ENCODE measurements at regions not wholly inside any gene's neighbourhood (a gene's known extent, or its start where the extent isn't known, plus 50 kb on each side); places are given as distances from the start of the nearest gene placed in this dataset.
A peak's percentile ranks its signal among the peaks of the same experiment; 100 is the strongest.

- peak; percentile 1 for DNase-seq
Measured at GRCh38 chr14:86654558-86655184, 1124.7 kb downstream of the FLRT2 start.

DNA sequence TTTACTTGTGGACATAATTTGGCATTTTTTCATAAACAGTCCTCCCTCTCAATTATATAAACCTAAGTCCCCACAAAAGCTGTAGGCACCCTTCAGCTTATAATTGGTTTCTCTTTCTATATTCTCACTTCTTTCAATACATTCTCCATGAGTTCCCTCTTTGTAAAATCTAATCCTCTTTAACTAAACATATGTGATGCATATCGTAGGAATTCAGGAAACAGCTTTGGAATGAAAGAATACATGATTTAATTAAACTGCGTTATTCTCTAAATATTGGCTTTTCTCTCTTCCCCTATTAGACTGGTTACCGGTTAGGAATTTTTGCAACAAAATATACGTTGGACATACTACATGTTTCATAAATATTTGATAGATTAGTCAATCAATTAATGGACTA lies 1122.6 kb downstream of the FLRT2 start:
- no peak for DNase-seq

DNA sequence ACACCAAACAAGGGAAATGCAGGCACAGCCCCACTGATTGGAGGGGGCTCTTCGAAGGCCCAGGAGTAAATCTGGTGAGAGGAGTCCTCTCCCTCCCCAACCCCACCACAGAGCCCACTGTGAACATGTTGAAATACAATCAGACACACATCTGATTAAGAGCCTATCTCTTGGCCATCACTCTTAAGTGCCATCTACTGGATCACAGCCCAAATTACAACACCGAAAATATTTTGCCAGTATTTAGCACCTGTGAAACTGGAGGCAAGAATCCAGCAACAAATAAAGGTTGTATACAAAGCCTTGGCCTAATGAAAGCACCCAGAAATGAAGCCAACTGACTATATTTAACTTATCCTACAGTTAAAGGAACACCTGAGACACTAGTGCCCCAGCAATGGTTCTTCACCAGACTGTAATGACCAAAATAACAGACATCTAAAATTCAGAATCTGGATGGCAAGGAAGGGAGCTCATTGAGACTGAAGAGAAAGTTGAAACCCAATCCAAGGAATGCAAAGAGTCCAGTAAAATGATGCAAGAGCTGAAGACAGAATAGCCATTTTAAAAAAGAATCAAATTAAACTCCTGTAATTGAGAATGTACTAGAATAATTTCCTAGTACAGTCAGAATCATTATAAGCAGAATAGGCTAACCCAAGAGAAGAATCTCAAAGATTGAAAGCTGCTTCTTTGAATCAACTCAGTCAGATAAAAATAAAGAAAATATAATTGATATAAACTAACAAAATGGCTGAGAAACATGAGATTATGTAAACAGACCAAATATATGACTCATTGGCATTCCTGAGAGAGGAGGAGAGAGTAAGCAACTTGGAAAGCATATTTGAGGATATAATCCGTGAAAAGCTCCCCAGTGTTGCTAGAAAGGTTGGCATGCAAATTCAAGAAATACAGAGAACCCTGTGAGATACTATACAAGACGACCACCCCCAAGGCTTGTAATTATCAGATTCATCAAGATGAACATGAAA lies 1117.0 kb downstream of the FLRT2 start:
- no peak for DNase-seq

- DNase-seq = no peak
Measured at GRCh38 chr14:86646125-86646524, 1116.2 kb downstream of the FLRT2 start.

DNA sequence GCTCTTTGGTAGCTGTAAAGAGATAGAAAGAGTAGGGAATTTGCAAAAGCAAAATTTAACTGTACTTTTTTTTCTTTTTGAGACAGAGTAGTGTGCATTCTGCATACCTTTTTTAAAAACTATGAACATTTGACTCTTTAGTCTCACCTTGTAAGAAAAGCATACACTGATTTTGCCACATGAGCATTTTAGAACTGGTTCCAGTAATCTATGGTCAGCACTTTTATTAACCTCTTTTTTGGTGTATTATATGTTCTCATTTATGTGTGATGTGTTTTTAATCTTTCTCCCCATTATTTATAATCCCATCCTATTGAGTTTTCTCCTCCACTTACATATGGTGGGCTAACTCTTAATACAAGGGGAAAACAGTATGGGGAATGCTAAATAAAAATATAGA lies 1111.4 kb downstream of the FLRT2 start:
- no peak for DNase-seq

DNA sequence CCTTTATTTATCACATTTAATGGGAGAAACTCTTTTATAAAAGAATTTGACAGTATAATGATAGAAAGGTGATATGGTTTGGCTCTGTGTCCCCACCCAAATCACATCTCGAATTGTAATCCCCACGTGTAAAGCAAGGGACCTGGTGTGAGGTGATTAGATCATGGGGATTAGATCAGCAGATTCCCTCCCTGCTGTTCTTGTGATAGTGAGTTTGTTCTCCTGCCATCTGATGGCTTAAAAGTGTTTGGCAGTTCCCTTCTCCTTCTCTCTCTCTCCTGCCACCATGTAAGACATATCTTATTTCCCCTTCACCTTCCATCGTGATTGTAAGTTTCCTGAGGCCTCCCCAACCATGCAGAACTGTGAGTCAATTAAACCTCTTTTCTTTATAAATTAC lies 1110.3 kb downstream of the FLRT2 start:
- DNase-seq = no peak

GRCh38 chr14:86639666-86640065 lies 1109.7 kb downstream of the FLRT2 start:
- DNase-seq = no peak

GRCh38 chr14:86639146-86639545 lies 1109.2 kb downstream of the FLRT2 start:
- no peak for DNase-seq

GRCh38 chr14:86627080-86627479 lies 1097.1 kb downstream of the FLRT2 start:
- no peak for DNase-seq

DNA sequence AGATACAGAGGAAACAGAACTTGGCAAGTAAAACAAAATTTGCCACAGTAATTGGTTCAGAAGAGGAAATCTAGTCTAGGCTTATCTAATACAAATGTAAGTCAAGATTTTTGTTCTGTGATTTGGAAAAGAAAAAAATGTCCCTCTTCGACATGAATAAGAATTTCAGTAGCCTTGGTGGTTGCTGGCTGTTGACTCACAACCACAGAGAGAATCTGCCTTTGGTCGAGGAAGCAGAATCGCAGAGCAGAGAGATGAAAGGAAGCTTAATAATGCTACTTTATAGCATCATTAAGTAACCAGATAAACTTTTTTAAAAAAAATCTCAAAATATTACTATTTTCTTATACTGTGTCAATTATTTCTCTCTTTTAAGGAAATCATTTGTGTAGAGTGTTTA lies 1096.6 kb downstream of the FLRT2 start:
- DNase-seq = no peak

GRCh38 chr14:86625637-86626036 lies 1095.7 kb downstream of the FLRT2 start:
- DNase-seq = no peak

GRCh38 chr14:86619726-86620125 lies 1089.8 kb downstream of the FLRT2 start:
- no peak for DNase-seq

GRCh38 chr14:86613786-86614185 lies 1083.8 kb downstream of the FLRT2 start:
- no peak for DNase-seq

GRCh38 chr14:86613126-86613525 lies 1083.2 kb downstream of the FLRT2 start:
- no peak for DNase-seq

DNA sequence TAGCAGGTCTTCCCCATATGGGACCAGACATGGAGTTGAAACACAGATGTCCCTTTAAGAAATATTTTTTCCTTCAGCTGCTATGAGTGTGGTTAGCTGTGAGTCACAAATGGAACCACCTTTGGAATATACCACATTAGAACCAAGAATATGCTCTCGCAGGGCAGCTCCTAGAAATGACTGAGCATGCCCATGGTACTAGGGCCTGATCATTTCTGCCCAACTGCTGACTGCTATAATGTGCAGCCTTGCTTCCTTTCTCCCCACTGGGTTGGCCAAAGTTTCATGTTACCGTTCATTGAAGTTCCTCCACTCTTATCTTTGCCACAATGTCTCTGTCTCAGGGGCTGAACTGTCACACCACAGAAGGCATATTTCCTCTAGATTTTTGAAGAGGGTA lies 1074.6 kb downstream of the FLRT2 start:
- DNase-seq = no peak

DNA sequence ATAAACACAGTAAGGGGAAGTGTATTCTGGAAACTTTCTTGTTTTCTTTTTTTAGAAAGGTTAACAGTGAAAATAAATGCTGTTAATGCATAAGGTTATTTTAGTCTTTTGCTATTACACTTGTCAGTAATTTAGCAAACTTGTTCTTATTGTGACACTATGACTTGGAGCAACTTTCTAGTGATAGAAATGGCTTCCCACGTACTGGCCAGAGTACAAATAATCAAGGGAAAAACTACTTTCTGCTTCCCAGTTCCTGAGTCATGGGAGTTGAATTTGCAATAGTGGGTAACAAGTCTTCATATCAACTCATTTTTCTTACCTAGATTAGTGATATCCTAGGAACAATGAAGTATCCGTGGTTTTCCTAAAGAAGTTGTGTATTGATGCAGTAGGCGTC lies 1072.3 kb downstream of the FLRT2 start:
- DNase-seq = no peak

DNA sequence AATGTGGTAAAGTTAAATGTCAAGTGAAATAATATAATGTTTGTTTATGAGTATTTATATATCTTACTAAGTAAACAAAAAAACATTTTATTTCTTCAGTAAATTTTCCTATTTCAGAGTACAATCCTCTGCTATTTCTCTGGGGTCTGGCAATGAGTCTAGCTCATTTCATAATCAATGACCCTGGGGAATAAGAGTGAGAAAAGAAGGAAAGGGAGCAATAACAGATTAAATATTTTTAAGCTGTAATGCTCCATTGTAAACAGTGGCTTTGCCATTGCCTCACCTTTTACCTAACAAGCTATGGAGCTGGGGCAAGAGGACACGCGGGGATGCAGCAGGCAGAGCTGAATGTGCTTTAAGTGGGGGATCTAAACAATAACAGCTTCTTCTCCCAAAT lies 1071.9 kb downstream of the FLRT2 start:
- no peak for DNase-seq

GRCh38 chr14:86597279-86597678 lies 1067.3 kb downstream of the FLRT2 start:
- no peak for DNase-seq

- DNase-seq = no peak
Measured at GRCh38 chr14:86596024-86596423, 1066.1 kb downstream of the FLRT2 start.

GRCh38 chr14:86575141-86575540 lies 1045.2 kb downstream of the FLRT2 start:
- DNase-seq = no peak

DNA sequence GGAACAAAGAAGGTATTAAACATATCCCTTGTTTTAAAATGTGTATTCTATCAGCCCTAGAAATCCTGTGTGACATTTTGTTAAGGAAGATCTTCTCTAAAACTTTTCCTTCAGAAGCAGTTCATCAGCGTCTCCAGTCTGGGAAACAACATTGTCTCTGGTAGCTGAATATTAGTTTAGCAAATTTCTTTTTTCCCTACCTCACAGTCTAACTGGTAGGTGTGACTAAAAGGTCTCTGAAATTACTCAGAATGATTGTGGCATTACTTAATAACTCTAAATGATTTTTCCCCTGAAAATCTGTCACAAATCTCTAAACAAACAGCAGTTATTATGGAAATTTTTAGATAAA lies 1044.8 kb downstream of the FLRT2 start:
- no peak for DNase-seq

GRCh38 chr14:86574051-86574777 lies 1044.3 kb downstream of the FLRT2 start:
- no peak for DNase-seq

DNA sequence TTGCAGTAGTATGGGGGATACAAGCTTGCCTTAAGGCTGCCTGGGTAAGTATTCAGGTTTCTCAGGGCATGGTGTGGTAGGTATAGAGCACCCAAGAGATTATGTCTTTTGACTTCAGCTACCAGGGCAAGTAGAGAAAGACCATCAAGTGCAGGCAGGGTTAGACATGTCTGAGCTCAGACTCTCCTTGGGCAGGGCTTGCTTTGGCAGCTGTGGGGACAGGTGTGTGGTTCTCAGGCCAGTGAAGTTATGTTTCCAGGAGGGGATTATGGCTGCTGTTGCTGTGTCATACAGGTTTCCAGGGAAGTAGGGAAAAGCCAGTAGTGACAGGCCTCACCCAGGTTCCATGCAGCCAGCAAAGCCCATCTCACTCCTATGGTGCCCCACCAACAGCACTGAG lies 1040.4 kb downstream of the FLRT2 start:
- DNase-seq = no peak

GRCh38 chr14:86543521-86543920 lies 1013.6 kb downstream of the FLRT2 start:
- DNase-seq = no peak
